Bronchial epithelial cell (primary cell): ENCODE measurements at regions not wholly inside any gene's neighbourhood (a gene's known extent, or its start where the extent isn't known, plus 50 kb on each side); places are given as distances from the start of the nearest gene placed in this dataset.

ENCODE experiments used
- DNase-seq: peaks from one replicate; pipeline ENCODE4 v3.0.0-alpha.2; 2010; ENCODE audit warnings: low read depth
- FAIRE-seq: peaks from 2 replicates; lab custom pipeline; 2011; peaks lifted over from hg19 to GRCh38; lab: Jason Lieb, UNC
- H3K27me3 ChIP-seq: 2 replicates; pipeline ENCODE4 v1.5.1; 2011; ENCODE audit warnings: low read length; ENCODE audit not compliant: control insufficient read depth, insufficient read depth
- H3K36me3 ChIP-seq: 2 replicates; pipeline ENCODE4 v1.5.1; 2011; ENCODE audit warnings: low read length; ENCODE audit not compliant: control insufficient read depth, insufficient read depth
- H3K4me3 ChIP-seq: 2 replicates; pipeline ENCODE4 v1.5.1; 2011; ENCODE audit warnings: mild to moderate bottlenecking, low read depth, low read length, control low read depth
- CTCF ChIP-seq: IDR thresholded peaks from 2 replicates; pipeline ENCODE4 v1.5.1; 2011; ENCODE audit warnings: mild to moderate bottlenecking, moderate library complexity, low read length, control low read depth, inconsistent platforms; ENCODE audit not compliant: insufficient read depth, severe bottlenecking

- no peak for TF ChIP-seq CTCF
- H3K4me3 ChIP-seq: no peak overlapping the region
- DNase-seq: no peak
- H3K36me3 ChIP-seq: no peaks in the 10 kb centered on the region
- no peak for FAIRE-seq
- H3K27me3 ChIP-seq: no peaks in the 10 kb centered on the region
Measured at GRCh38 chr2:236849940-236850339, 235.7 kb upstream of the COPS8 start.

DNA sequence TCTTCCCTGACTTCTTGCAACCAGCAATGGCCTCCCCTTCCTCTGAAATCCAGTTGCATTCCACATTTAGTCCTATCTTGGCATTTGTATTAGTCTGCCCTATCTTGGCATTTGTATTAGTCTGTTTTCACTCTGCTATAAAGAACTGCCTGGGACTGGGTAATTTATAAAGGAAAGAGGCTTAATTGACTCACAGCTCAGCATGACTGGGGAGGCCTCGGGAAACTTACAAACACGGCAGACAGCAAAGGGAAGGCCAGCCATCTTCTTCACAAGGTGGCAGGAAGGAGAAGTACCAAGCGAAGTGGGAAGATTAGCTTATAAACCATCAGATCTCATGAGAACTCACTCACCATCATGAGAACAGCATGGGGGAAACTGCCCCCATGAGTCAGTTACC lies 234.5 kb upstream of the COPS8 start:
- Histone ChIP-seq H3K36me3 (no peaks in the 10 kb centered on the region), H3K4me3 (no peak overlapping the region), H3K27me3 (no peaks in the 10 kb centered on the region)
- no peak for TF ChIP-seq CTCF
- no peak for FAIRE-seq
- no peak for DNase-seq

- Histone ChIP-seq H3K27me3 (no peaks in the 10 kb centered on the region), H3K36me3 (no peaks in the 10 kb centered on the region), H3K4me3 (no peak overlapping the region)
- no peak for TF ChIP-seq CTCF
- FAIRE-seq (peak; percentile 97), DNase-seq (no peak)
Measured at GRCh38 chr2:236852100-236852976, 233.4 kb upstream of the COPS8 start.

- TF ChIP-seq CTCF: no peak
- Histone ChIP-seq H3K27me3 (peaks cover 1% of the 10 kb centered on the region), H3K36me3 (no peaks in the 10 kb centered on the region), H3K4me3 (no peak overlapping the region)
- peak; percentile 28 for FAIRE-seq
- no peak for DNase-seq
Measured at GRCh38 chr2:236852977-236853374, 232.7 kb upstream of the COPS8 start.

- H3K36me3 ChIP-seq: no peaks in the 10 kb centered on the region
- FAIRE-seq: no peak
- H3K4me3 ChIP-seq: no peak overlapping the region
- no peak for TF ChIP-seq CTCF
- peaks cover 1% of the 10 kb centered on the region for H3K27me3 ChIP-seq
- no peak for DNase-seq
Measured at GRCh38 chr2:236853585-236854051, 232.1 kb upstream of the COPS8 start.
